ENCODE measurements at regions not wholly inside any gene's neighbourhood (a gene's known extent, or its start where the extent isn't known, plus 50 kb on each side); places are given as distances from the start of the nearest gene placed in this dataset.
"Not testable (repeated sequence)": the region's sequence is repeated elsewhere in the genome, so short reads cannot be mapped to it uniquely, and the experiment has no call there.

DNA sequence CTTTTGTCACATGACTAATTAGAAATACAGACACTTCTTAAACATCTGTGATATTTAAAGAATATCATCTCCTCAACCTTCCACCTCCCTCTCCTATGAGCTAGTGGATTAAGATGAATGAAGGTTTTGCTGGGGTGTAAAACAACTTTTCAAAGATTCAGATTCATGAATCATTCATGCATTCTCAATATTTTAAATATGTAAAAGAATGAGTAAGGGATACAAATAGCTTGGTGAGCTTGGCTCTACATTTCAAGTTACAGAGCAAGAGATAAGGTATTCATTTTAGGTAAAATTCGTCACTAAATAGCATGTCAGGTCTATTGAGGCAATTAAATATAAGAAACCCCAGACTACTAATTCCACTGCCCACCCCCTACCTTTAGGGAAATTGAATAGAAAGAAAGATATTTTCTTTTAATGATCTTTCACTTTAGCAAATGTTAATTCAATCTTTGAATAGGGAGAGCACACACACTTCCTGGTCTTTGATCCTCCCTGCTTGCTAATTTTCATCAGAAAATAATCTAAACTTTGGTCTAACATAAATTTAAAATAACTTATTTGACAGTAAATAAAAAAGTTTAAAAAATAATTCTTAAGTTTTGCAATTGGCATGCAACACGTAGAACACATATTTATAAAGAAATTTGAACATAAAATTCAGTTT, 486.9 kb upstream of the ITGA1 start:
- DNase-seq (ENCODE audit: low spot score) = no peak
- Histone ChIP-seq H2AK5ac (ENCODE audit: low read depth, low read length) (no peak overlapping the region), H3K23ac (ENCODE audit: low read depth, low read length, poor library complexity) (no peak overlapping the region), H3K4ac (ENCODE audit: low read length) (no peak overlapping the region), H3K36me3 (replicated peaks in 1 of 2; ENCODE audit: control insufficient read depth in 2 of 2, insufficient read depth in 2 of 2, low read length in 2 of 2) (no peaks in the 10 kb centered on the region), H2BK12ac (ENCODE audit: low read length) (no peak overlapping the region), H3K4me2 (ENCODE audit: insufficient read depth, low read length, poor library complexity, severe bottlenecking) (no peak overlapping the region), H2BK15ac (ENCODE audit: low read length) (no peak overlapping the region), H3K9ac (ENCODE audit: low read depth, low read length, poor library complexity) (no peak overlapping the region), H3K4me1 (ENCODE audit: control insufficient read depth in 2 of 2, insufficient read depth in 1 of 2, low read depth in 1 of 2, low read length in 2 of 2) (no peaks in the 10 kb centered on the region), H3K14ac (ENCODE audit: low read length) (no peak overlapping the region), H3K79me1 (ENCODE audit: low read depth, low read length) (no peaks in the 10 kb centered on the region), H3K18ac (ENCODE audit: low read length) (no peak overlapping the region), H3K4me3 (ENCODE audit: low read length in 2 of 2) (no peak overlapping the region), H2BK5ac (ENCODE audit: low read length) (no peak overlapping the region), H3K27ac (replicated peaks; ENCODE audit: low read length) (no peak overlapping the region), H4K8ac (ENCODE audit: low read depth, low read length) (no peak overlapping the region), H3K27me3 (ENCODE audit: control insufficient read depth in 3 of 3, insufficient read depth in 3 of 3, low read depth in 1 of 3, low read length in 3 of 3) (no peaks in the 10 kb centered on the region), H3K9me3 (replicated peaks in 1 of 2; ENCODE audit: control insufficient read depth in 2 of 2, insufficient read depth in 1 of 2, low read depth in 1 of 2, low read length in 2 of 2) (peaks cover 0 to 13% of the 10 kb centered on the region in 2 donors), H2AFZ (ENCODE audit: low read length) (no peak overlapping the region), H2BK120ac (ENCODE audit: low read depth, low read length) (no peak overlapping the region), H4K91ac (ENCODE audit: low read depth, low read length, poor library complexity) (no peak overlapping the region)
- no CpG with 5 or more reads among the region's 2 CpGs for WGBS, 2 donors (ENCODE audit: extremely low coverage in 2 of 2, insufficient read length in 2 of 2, insufficient replicate concordance in 1 of 2)

DNA sequence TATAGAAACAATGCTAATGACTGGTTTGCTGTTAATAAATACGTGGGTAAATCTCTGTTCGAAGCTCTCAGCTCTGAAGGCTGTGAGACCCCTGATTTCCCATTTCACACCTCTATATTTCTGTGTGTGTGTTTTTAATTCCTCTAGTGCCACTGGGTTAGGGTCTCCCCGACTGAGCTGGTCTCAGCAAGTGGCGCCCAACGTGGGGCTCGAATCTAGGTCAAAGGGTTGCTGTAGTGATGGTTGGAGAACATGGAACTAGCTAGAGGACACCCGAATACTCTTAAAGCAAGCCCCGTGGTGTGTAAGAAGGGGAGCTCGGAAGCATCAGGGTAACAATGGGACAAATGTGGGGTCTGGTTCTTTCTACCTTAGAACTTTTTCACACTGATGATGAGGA, 482.9 kb upstream of the ITGA1 start:
- H2AFZ ChIP-seq (ENCODE audit: low read length); H3K4ac ChIP-seq (ENCODE audit: low read length); H3K9ac ChIP-seq (ENCODE audit: low read depth, low read length, poor library complexity); H2BK120ac ChIP-seq (ENCODE audit: low read depth, low read length); H3K18ac ChIP-seq (ENCODE audit: low read length); H3K4me2 ChIP-seq (ENCODE audit: insufficient read depth, low read length, poor library complexity, severe bottlenecking); H3K27me3 ChIP-seq (ENCODE audit: control insufficient read depth in 3 of 3, insufficient read depth in 3 of 3, low read depth in 1 of 3, low read length in 3 of 3); H3K27ac ChIP-seq (replicated peaks; ENCODE audit: low read length); H4K8ac ChIP-seq (ENCODE audit: low read depth, low read length); H2AK5ac ChIP-seq (ENCODE audit: low read depth, low read length); H3K23ac ChIP-seq (ENCODE audit: low read depth, low read length, poor library complexity); H3K14ac ChIP-seq (ENCODE audit: low read length); H2BK5ac ChIP-seq (ENCODE audit: low read length); H3K36me3 ChIP-seq (replicated peaks in 1 of 2; ENCODE audit: control insufficient read depth in 2 of 2, insufficient read depth in 2 of 2, low read length in 2 of 2); H2BK15ac ChIP-seq (ENCODE audit: low read length); H4K91ac ChIP-seq (ENCODE audit: low read depth, low read length, poor library complexity); H3K4me1 ChIP-seq (ENCODE audit: control insufficient read depth in 2 of 2, insufficient read depth in 1 of 2, low read depth in 1 of 2, low read length in 2 of 2); H3K4me3 ChIP-seq (ENCODE audit: low read length in 2 of 2); H3K79me1 ChIP-seq (ENCODE audit: low read depth, low read length); H2BK12ac ChIP-seq (ENCODE audit: low read length): not testable (repeated sequence)
- H3K9me3 ChIP-seq (replicated peaks in 1 of 2; ENCODE audit: control insufficient read depth in 2 of 2, insufficient read depth in 1 of 2, low read depth in 1 of 2, low read length in 2 of 2) = peaks cover 0 to 13% of the 10 kb centered on the region in 2 donors
- no CpG with 5 or more reads among the region's 9 CpGs for WGBS, 2 donors (ENCODE audit: extremely low coverage in 2 of 2, insufficient read length in 2 of 2, insufficient replicate concordance in 1 of 2)
- peak; percentile 4 for DNase-seq (ENCODE audit: low spot score)

GRCh38 chr5:52328220-52328806, 459.4 kb upstream of the ITGA1 start:
- Histone ChIP-seq H3K18ac (ENCODE audit: low read length) (no peak overlapping the region), H3K23ac (ENCODE audit: low read depth, low read length, poor library complexity) (no peak overlapping the region), H3K36me3 (replicated peaks in 1 of 2; ENCODE audit: control insufficient read depth in 2 of 2, insufficient read depth in 2 of 2, low read length in 2 of 2) (no peaks in the 10 kb centered on the region), H3K4me3 (ENCODE audit: low read length in 2 of 2) (no peak overlapping the region), H2AFZ (ENCODE audit: low read length) (no peak overlapping the region), H3K14ac (ENCODE audit: low read length) (no peak overlapping the region), H2BK12ac (ENCODE audit: low read length) (no peak overlapping the region), H3K9me3 (replicated peaks in 1 of 2; ENCODE audit: control insufficient read depth in 2 of 2, insufficient read depth in 1 of 2, low read depth in 1 of 2, low read length in 2 of 2) (peaks cover 0 to 6% of the 10 kb centered on the region in 2 donors), H3K27ac (replicated peaks; ENCODE audit: low read length) (no peak overlapping the region), H4K8ac (ENCODE audit: low read depth, low read length) (no peak overlapping the region), H2BK120ac (ENCODE audit: low read depth, low read length) (no peak overlapping the region), H3K9ac (ENCODE audit: low read depth, low read length, poor library complexity) (no peak overlapping the region), H2AK5ac (ENCODE audit: low read depth, low read length) (no peak overlapping the region), H4K91ac (ENCODE audit: low read depth, low read length, poor library complexity) (no peak overlapping the region), H3K27me3 (ENCODE audit: control insufficient read depth in 3 of 3, insufficient read depth in 3 of 3, low read depth in 1 of 3, low read length in 3 of 3) (no peaks in the 10 kb centered on the region), H3K4ac (ENCODE audit: low read length) (no peak overlapping the region), H3K4me2 (ENCODE audit: insufficient read depth, low read length, poor library complexity, severe bottlenecking) (no peak overlapping the region), H2BK5ac (ENCODE audit: low read length) (no peak overlapping the region), H3K79me1 (ENCODE audit: low read depth, low read length) (no peaks in the 10 kb centered on the region), H3K4me1 (ENCODE audit: control insufficient read depth in 2 of 2, insufficient read depth in 1 of 2, low read depth in 1 of 2, low read length in 2 of 2) (no peaks in the 10 kb centered on the region), H2BK15ac (ENCODE audit: low read length) (no peak overlapping the region)
- no peak for DNase-seq (ENCODE audit: low spot score)

- peaks cover 0 to 6% of the 10 kb centered on the region in 2 donors for H3K9me3 ChIP-seq (replicated peaks in 1 of 2; ENCODE audit: control insufficient read depth in 2 of 2, insufficient read depth in 1 of 2, low read depth in 1 of 2, low read length in 2 of 2)
- no peak overlapping the region for H3K4me3 ChIP-seq (ENCODE audit: low read length in 2 of 2)
- no peak overlapping the region for H3K18ac ChIP-seq (ENCODE audit: low read length)
- WGBS, 2 donors (ENCODE audit: extremely low coverage in 2 of 2, insufficient read length in 2 of 2, insufficient replicate concordance in 1 of 2) = no CpG with 5 or more reads among the region's 1 CpG
- no peak overlapping the region for H3K4ac ChIP-seq (ENCODE audit: low read length)
- no peak overlapping the region for H2BK12ac ChIP-seq (ENCODE audit: low read length)
- H4K91ac ChIP-seq (ENCODE audit: low read depth, low read length, poor library complexity) = no peak overlapping the region
- H3K9ac ChIP-seq (ENCODE audit: low read depth, low read length, poor library complexity) = no peak overlapping the region
- no peak overlapping the region for H3K27ac ChIP-seq (replicated peaks; ENCODE audit: low read length)
- H3K14ac ChIP-seq (ENCODE audit: low read length) = no peak overlapping the region
- no peak overlapping the region for H2BK5ac ChIP-seq (ENCODE audit: low read length)
- DNase-seq (ENCODE audit: low spot score) = no peak
- no peak overlapping the region for H2AK5ac ChIP-seq (ENCODE audit: low read depth, low read length)
- H3K27me3 ChIP-seq (ENCODE audit: control insufficient read depth in 3 of 3, insufficient read depth in 3 of 3, low read depth in 1 of 3, low read length in 3 of 3) = no peaks in the 10 kb centered on the region
- H3K4me1 ChIP-seq (ENCODE audit: control insufficient read depth in 2 of 2, insufficient read depth in 1 of 2, low read depth in 1 of 2, low read length in 2 of 2) = no peaks in the 10 kb centered on the region
- H3K36me3 ChIP-seq (replicated peaks in 1 of 2; ENCODE audit: control insufficient read depth in 2 of 2, insufficient read depth in 2 of 2, low read length in 2 of 2) = no peaks in the 10 kb centered on the region
- no peak overlapping the region for H2BK15ac ChIP-seq (ENCODE audit: low read length)
- no peaks in the 10 kb centered on the region for H3K79me1 ChIP-seq (ENCODE audit: low read depth, low read length)
- no peak overlapping the region for H4K8ac ChIP-seq (ENCODE audit: low read depth, low read length)
- H2BK120ac ChIP-seq (ENCODE audit: low read depth, low read length) = no peak overlapping the region
- no peak overlapping the region for H2AFZ ChIP-seq (ENCODE audit: low read length)
- H3K23ac ChIP-seq (ENCODE audit: low read depth, low read length, poor library complexity) = no peak overlapping the region
- no peak overlapping the region for H3K4me2 ChIP-seq (ENCODE audit: insufficient read depth, low read length, poor library complexity, severe bottlenecking)
Observed at GRCh38 chr5:52331725-52332124, 456.0 kb upstream of the ITGA1 start.
